ENCODE measurements at regions not wholly inside any gene's neighbourhood (a gene's known extent, or its start where the extent isn't known, plus 50 kb on each side); places are given as distances from the start of the nearest gene placed in this dataset.
"Not testable (repeated sequence)": the region's sequence is repeated elsewhere in the genome, so short reads cannot be mapped to it uniquely, and the experiment has no call there.

- DNase-seq (ENCODE audit: low spot score), result no peak
Observed at GRCh38 chr10:2891073-2891769, 176.1 kb upstream of the PFKP start.

DNA sequence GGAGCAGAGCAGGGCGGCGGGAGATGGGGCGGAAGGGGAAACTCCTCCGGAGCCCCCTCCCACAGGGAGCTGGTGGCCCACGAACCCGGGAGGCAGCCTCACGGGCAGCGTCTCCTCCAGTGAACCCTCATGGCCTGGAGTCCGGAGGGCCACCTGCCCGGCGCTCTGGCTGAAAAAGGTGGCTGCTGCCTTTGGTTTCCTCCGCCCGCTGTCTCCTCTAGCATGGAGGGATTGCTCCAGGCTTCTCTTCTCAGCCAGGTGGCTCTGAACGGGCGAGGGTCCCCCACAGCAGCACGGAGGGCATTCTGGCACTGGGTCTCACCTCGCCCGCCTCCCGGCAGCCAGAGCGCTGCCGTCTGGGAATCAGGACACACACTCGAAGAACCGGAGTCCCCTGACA, 177.3 kb upstream of the PFKP start:
- DNase-seq (ENCODE audit: low spot score), result no peak

DNA sequence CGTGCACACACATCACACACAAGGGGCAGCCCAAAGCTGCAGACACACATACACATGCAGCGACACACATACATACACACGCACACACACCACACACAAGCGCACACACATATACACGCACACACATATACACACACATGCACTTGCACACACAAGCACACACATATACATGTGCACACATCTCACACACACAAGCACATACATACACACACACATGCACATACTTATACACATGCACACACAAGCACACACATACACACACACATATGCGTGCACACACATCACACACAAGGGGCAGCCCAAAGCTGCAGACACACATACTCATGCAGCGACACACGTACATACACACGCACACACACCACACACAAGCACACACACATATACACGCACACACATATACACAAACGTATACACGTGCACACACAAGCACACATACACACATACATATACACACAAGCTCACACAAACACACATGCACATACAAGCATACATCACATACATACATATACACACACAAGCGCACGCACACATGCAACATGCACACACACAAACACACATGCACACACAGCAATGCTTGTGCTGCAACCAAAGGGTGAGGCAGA, 178.8 kb upstream of the PFKP start:
- no peak for DNase-seq (ENCODE audit: low spot score)

DNA sequence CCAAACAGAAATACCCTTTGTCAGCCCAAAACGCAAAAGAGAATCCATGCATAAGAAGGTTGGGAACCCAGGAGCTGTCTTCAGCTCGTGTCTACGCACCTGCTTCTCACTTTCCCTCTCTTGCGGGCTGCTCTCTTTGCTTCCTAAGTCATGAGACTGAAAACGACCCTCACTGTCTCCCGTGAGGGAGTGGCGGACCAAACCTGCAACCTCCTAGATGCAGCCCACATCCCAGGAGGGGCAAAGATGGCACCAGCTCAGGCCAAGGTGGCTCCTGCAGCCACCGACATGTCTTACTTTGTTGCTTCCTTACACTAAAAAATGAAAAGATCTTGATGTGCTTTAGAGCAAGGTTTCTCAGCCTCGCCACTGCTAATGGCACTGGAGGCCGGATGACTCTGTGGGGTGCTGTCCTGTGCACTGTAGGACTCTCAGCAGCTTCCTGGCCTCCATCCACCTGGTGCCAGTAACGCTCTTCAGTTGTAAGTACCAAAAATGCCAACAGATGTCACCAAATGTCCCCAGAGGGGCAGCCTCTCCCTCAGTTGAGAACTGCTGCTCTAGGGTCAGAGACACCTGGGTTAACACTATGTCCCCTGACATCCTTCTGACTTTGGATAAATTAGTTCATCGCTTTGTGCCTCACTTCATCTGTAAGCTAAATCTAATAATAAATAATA, 179.8 kb upstream of the PFKP start:
- no peak for DNase-seq (ENCODE audit: low spot score)

GRCh38 chr10:2886662-2887061, 180.7 kb upstream of the PFKP start:
- no peak for DNase-seq (ENCODE audit: low spot score)

GRCh38 chr10:2885288-2886278, 181.8 kb upstream of the PFKP start:
- DNase-seq (ENCODE audit: low spot score), result no peak

DNA sequence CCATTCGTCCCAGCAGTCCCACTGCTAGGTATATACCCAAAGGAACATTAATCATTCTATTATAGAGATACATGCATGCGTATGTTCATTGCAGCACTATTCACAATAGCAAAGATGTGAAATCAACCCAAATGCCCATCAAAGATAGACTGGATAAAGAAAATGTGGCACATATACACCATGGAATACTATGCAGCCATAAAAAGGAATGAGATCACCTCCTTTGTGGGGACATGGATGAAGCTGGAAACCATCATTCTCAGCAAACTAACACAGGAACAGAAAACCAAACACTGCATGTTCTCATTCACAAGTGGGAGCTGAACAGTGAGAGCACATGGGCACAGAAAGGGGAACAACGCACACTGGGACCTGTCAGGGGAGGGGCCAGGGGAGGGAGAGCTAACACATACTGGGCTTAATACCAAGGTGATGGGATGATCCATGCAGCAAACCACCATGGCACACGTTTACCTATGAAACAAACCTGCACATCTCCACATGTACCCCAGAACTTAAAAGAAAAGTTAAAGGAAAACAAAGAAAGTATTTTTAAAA, 183.3 kb upstream of the PFKP start:
- DNase-seq (ENCODE audit: low spot score), result not testable (repeated sequence)

DNA sequence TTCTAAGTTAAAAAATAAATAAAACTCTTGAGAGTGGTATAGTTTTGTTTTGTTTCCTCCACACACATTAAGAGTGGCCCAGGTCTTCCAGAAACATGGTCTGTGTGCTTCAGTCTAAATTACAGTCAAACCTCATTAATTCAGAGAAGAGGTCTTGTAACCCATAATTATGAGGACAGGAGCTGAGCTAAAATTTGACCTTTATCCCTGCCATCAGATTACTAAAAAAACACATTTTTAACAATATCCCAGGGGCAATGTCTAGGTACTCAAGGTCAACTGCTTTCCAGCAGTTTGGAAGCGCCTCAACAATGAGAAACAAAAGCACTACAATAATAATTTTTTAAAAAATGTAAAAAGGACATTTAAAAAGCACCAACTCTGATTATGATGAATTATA, 184.1 kb upstream of the PFKP start:
- no peak for DNase-seq (ENCODE audit: low spot score)

DNA sequence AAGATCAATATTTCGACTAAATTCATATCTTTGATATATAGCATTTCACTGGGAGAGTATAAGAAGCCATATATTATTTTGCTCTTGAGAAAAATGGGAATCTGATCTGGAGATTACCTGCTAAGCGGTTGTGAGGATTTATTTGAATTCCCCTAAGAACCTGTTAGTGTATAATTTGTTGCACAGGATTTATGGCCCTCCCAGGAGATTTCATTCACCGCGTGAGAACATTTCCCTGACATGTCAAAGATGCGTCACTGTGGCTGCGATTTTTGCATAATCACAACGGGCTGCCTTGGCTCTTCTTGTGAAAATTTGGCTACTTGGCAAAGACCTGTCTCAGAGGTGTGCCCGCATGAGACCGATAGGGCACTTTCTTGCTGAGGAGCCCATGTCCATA, 184.7 kb upstream of the PFKP start:
- no peak for DNase-seq (ENCODE audit: low spot score)

- DNase-seq (ENCODE audit: low spot score), result no peak
Observed at GRCh38 chr10:2881720-2882620, 185.4 kb upstream of the PFKP start.

- not testable (repeated sequence) for DNase-seq (ENCODE audit: low spot score)
Observed at GRCh38 chr10:2880050-2880449, 187.3 kb upstream of the PFKP start.

DNA sequence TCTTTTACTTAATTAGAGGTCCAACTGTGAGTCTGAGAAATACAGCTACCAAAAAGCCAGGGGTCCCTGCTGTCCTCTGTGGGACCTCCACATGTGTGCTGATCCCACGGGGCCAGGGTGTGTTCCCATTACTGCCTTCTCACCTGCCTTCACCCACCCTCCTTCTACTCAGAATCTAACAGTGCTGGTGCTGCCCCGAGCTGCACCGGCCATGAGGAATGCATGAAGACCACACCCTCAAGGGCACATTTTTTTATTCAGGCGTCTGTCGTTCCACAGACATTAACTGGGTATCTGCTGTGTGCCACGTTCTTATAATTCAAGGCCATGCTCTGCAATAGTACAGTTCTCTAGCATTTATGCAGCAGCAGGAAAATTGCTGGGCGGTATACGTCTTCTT, 188.5 kb upstream of the PFKP start:
- no peak for DNase-seq (ENCODE audit: low spot score)

- DNase-seq (ENCODE audit: low spot score), result no peak
Observed at GRCh38 chr10:2876032-2876431, 191.3 kb upstream of the PFKP start.

GRCh38 chr10:2874963-2875362, 192.4 kb upstream of the PFKP start:
- DNase-seq (ENCODE audit: low spot score), result no peak

- no peak for DNase-seq (ENCODE audit: low spot score)
Observed at GRCh38 chr10:2873769-2874168, 193.6 kb upstream of the PFKP start.

GRCh38 chr10:2871673-2872219, 195.6 kb upstream of the PFKP start:
- DNase-seq (ENCODE audit: low spot score), result no peak

DNA sequence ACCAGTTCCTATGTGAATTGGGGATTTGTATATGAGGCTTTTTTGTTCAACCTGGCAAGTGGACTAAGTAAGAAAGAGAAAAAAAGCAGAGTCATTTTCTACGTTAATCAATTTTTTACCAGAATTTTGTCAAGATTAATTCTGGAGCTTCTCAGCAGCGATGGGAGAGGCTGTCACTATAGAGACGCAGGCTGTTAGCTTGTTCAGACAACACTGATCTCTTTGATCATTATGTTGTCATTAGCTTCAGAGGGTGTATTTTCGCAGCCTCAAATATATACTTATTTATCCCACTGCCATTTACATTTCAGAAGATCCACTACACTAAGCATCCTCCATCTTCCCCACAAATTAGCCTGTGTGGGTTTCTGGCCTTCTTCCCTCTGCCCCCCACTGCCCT, 196.7 kb upstream of the PFKP start:
- peak; percentile 20 for DNase-seq (ENCODE audit: low spot score)

- no peak for DNase-seq (ENCODE audit: low spot score)
Observed at GRCh38 chr10:2867788-2868299, 199.5 kb upstream of the PFKP start.

DNA sequence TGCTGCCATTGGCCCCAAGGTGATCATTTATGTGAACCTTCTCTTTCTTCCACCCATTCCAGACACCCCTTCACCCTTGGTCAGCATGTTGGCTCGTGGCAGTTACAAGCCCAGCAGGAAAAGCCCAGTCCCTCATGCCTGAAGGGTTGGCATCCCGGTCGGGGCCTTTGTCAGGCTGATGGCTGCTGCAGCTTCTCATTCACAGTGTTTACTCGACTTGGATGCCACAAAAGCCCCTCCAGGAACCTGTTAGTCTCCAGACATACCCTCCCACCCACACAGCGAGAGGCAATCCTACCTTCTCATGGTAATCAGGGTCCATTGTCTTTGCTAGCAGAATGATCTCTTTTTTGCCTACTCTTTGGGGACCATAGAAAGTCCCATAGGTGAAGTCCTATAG, 200.8 kb upstream of the PFKP start:
- no peak for DNase-seq (ENCODE audit: low spot score)

DNA sequence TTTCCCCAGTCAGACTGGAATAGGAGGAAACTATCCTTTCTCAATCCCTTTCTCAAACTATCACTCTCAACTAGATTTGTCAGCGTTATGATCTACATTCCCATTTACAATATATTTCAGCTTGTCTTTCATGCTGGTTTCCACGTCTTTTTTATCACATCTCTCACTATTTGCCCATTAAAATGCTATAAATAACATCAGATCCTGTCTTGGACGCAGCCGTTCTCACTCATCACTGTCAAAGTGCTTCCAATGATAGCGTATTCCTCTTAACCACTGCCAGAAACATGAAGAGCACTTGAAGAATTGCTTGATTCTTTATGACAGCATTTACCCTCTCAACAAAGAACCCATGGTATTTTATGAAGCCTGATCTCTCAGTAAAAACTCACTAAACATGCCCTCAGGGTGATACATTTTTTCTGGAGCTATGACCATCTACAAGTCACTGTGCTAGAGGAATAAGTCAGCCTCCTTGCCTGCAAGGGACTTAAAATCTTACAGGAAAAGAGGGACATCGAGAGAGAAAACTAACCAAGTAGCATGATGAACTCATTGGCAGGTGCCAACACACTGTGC, 205.6 kb upstream of the PFKP start:
- DNase-seq (ENCODE audit: low spot score), result no peak

Data from pons (tissue), 1 donor.